NCI-H82 treated with DMSO at 0.1 percent for 48 hours (cell line): ENCODE measurements at regions not wholly inside any gene's neighbourhood (a gene's known extent, or its start where the extent isn't known, plus 50 kb on each side); places are given as distances from the start of the nearest gene placed in this dataset.

ENCODE experiments used
- DNase-seq: peaks from one replicate; lab custom pipeline; 2025; ENCODE audit not compliant: unreplicated experiment; lab: John Stamatoyannopoulos, UW

DNA sequence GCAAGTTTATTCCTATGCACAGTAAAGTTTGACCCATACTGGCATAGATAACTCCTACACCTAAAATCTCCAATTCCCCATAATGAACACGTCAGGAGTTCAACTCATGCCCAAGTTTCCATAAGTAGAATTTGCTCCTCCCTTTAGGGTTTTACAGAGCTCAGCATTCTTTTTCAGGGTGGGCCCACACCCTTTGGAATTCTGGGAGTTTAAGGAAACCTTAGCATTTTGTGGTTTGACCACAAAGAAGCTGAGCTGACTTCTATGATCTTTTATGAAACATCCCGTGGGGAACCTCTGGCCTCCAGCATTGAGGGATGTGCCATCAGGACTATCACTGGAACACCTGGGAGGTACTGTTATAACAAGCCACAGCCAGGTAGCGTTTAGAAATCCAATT, 220.6 kb upstream of the MAP3K1 start:
- DNase-seq: no peak

DNA sequence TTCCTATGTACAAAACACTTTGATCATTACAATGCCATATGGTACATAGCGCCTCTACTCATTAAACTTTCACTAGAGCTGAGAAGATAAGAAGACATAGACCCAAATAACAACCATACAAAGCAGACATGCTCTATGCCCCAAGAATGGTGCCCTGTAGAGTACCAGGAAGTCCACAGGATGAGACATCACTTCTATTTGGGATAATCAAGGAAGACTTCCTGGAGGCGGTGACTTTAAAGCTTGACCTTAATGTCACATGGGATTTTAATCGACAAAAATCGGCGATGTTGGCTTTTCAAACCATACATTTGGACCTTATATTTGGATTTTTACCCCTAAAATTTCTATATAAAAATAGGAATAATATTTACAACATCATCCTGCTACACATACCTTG, 224.3 kb upstream of the MAP3K1 start:
- DNase-seq: no peak

DNA sequence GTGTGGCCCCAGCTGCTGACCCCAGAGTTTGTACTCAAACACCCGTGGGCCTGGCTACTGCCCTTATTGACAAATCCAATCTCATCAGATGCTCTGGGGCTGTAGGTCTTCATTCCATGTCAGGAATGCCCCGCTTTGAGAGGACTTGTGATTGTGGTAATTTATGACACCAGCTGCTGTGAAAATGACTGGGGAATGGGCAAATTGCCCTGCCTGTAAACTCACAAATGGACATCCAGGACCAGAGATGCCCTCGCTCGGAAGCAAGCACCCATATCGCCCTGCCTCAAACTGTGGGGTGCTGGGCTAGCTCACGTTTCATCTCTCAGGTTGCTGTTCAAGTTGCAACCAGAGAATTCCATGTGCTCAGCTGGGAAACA, 225.9 kb upstream of the MAP3K1 start:
- DNase-seq: no peak

DNA sequence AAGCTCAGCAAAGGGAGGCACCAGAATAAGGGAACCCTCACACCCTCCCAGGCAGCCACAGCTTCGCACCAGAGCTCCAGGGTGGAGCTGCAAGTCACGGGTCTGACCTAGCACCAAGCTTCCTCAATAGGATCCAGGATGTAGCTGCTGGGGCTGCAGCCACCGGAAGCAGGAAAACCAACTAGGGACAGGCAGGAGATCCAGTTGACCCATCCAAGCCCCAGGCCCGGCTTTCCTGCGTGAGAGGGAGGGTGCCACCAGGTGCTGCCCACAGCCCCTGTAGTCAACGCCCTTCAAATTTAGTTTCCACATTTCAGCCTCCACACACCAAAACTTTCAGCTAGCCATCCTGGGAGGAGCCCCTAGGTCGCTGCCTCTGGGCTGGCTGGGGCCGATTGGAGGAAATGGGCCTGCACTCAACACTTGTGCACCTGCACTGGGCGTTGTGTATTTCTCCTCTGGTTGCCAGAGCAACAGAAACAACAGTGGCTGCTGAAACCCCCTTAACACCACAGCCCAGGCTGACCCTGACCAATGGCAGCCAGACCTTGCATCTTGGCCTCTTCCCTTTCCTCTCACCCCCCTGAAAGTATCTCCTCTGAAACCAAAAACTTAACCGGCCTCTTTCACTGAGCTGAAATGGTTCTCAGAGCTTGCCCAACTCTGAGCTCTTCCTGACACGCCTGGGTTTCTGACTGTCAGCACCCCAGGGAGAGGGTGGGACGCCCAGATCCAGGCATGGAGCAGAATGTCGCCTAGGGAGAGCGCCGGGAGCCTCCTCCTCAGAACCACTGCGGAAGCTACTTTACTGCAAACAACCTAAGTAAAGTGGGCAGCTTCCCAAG, 226.5 kb upstream of the MAP3K1 start:
- no peak for DNase-seq

DNA sequence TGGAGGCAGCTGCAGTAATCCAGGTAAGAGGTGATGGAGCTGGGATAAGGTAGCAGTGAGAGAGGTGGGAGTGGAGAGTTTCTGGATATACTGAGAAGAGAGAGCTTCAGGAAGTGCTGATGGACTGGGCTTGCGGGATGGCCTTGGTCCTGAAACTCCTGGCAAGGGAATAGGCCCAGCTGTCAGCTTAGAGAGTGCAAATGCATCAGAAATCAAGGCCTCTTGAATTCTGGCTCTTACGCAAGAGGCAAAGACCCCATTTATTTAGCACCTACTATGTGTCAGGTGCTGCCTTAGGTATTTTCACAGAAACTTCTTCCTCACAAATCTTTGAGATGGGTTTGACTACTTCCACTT, 227.2 kb upstream of the MAP3K1 start:
- no peak for DNase-seq

DNA sequence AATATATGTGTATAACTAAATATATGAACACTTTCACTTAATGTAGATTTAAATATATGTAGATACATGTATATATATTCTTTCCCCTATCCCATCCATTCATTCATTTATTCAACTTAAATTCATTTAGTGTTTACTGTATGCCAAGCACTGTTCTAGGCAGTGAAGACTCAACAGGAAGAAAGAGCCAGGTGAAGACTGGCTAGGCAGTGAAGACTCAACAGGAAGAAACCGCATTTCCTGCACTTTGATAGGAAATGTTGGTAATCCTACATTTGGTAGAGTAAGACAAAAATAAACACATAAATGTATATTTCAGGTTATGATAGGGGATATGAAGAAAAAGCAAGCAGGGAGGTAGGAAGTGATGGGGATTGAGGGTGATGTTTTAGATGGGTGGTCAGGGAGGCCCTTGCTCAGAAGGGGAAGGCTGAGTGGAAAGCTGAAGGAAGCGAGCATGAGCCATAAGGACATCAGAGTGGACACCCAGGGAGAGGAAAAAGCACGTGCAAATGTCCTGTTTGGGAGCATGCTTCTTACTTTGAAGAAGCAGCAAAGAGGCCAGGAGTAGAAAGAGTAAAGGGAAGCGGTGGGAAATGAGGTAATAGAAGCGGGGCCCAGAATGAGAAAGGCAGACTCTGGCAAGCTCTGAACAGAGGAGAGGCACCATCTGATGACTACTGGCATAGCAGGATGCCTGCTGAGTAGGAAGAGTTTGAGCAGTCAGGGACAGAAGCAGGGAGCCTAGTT, 227.8 kb upstream of the MAP3K1 start:
- DNase-seq: no peak

DNA sequence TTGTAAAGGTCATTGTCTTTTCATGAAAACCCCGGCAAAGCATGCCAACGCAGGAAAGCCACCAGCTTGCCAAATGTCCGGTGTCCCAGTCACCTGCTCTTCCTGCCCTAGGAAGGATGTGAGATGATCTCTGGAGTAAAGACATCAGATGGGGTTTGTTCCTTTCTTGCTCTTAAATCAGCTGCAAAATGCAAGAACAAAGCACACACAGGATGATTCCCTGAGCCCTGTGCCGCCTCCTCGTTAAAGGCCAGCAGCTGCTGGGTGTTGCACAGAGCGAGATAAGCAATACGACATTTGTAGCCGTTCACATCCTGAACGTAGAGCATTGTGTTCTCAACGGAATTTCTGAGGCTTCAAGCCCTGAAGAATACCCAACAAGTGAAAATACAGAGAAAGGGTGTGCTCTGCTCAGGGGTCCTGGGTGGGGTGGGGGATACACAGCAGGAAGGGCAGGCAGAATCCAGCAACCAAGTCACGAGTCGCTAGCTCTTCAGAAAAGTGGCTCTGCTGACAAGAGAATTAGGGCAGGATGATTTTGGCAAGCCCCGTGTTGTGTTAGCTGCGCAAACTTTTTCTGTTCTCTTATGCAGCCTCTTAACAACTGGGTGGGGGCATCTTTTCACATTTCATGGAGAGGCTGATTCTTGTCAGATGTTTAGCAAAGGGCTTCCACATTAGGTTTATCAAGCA, 229.2 kb upstream of the MAP3K1 start:
- DNase-seq: no peak

DNA sequence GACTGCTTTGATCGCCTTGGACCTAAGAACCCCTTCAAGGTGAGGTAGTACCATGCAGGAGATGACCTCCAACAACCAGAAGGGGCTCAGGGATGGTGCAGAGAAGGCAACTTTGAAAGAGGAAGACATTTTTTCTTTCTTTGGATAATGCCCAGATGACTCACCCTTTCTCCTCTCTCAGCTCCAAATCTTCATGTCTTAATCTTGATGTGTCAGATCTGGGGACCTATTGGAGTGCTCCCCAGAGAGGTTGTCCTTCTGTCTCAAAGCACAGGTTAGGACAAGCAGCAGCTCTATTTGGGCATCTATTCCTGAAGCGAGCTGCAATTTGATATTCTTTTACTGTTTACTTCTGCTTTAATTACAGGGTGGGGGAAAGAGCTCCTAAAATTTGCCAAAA, 229.9 kb upstream of the MAP3K1 start:
- no peak for DNase-seq

DNA sequence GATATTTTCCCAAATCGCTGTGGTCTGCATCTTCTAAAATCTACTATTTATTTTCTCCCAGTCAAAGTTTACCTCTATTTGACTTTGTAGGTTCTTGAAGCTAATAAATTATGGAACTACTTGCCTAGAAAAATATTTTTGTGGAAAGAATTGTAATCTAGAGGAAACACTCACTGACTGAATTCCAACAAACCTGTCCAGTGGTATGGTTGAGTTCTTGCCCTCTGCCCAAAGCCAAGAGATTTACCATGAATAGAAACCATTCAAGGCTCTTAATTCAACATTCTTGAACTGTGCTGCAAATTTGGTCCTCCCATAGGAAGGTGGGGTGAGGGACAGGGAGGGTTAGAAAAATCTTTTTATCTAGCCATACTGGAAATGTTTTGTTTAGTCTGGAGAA, 233.9 kb upstream of the MAP3K1 start:
- no peak for DNase-seq

DNA sequence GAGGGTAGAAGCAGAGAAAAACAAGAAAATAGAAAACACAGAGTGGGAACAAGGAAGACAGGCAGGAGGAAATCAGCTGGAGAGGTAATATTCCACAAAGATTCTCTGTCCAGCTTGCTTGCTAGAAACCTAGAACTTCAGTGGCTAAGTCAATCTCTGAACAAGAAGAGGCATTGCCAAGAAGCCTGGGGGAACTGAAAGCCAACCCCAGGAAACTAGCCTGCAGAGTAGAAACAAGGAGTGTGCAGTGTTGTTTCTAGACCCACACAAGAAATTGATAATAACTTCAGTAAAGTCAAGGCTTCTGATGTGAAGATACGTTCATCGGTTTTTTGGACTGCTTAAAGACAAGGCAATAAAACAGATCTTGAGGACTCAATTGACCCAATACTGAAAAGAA, 234.5 kb upstream of the MAP3K1 start:
- DNase-seq: no peak

DNA sequence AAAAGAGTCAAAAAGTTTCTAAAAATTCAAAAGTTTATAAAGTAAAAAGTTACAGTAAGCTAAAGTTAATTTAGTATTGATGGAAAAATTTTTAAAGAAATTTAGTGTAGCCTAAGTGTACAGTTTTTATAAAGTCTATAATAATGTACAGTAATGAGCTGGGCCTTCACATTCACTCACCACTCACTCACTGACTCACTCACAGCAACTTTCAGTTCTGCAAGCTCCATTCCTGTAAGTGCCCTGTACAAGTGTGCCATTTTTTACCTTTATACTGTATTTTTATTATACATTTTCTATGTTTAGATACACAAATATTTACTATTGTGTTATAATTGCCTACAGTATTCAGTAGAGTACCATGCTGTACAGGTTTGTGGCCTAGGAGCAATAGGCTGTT, 239.5 kb upstream of the MAP3K1 start:
- no peak for DNase-seq

DNA sequence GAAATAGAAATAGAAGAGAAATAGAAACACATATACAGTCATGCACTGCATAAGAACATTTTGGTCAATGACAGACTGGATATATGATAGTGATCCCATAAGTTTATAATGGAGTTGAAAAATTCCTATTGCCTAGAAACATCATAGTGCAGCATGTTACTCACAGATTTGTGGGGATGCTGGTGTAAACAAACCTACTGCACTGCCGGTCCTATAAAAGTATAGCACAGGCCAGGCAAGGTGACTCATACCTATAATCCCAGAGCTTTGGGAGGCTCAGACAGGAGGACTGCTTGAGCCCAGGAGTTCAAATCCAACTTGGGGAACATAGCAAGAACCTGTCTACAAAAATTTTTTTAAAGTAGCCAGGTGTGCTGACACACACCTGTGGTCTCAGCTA, 240.6 kb upstream of the MAP3K1 start:
- no peak for DNase-seq

DNA sequence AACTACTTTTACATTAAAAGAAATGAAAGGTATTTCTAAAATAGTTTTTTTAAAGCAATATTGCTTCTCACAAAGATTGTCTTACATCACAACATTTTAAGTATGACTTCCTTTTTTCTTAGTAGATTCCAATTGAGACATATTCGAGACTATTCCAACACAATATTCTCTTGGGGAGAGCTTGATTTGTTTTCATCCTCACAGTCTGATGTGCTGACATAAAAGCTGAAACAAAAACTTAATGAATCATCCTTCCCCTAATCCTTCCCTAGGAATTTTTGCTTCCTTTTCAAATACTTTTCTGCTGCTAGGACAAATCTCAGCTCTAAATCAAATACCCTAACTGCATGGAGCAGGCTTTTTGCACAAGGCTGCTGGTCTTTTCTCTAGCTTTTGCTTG, 245.8 kb upstream of the MAP3K1 start:
- no peak for DNase-seq

DNA sequence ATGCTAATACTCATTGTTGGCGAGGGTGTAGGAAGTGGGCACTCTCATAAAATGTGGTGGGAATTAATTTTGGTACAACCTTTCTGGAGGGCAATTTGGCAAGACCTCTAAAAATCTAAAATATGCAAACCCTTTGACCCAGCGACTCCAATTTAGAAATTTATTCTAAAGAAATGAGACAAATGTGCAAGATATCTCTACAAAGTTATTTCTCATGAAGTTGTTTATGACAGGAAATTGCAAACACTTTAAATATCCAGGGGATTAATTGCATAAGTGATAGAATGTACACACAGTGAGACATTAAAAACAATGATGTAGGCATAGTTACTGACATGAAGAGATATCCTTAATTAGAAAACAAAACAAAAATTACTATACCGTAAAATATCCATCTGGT, 246.3 kb upstream of the MAP3K1 start:
- no peak for DNase-seq

DNA sequence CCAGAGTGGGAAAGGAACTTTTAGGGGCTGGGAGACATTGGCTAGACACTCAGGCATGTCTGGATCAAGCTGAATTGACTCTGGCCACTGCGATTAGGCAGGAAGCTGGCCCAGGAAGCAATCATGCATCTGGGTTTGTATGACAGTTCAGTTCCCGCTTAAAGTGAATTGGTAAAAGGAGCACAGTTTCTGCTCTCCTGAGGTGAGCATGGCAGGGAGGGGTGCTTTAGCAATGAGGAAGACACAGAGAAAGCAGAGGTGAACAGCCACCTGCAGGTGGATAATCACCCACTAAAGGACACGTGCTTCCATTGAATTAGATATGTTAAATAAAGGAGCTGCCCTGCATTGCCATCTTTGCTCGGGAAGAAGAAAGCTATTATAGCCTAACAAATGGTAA, 248.1 kb upstream of the MAP3K1 start:
- DNase-seq: no peak

DNA sequence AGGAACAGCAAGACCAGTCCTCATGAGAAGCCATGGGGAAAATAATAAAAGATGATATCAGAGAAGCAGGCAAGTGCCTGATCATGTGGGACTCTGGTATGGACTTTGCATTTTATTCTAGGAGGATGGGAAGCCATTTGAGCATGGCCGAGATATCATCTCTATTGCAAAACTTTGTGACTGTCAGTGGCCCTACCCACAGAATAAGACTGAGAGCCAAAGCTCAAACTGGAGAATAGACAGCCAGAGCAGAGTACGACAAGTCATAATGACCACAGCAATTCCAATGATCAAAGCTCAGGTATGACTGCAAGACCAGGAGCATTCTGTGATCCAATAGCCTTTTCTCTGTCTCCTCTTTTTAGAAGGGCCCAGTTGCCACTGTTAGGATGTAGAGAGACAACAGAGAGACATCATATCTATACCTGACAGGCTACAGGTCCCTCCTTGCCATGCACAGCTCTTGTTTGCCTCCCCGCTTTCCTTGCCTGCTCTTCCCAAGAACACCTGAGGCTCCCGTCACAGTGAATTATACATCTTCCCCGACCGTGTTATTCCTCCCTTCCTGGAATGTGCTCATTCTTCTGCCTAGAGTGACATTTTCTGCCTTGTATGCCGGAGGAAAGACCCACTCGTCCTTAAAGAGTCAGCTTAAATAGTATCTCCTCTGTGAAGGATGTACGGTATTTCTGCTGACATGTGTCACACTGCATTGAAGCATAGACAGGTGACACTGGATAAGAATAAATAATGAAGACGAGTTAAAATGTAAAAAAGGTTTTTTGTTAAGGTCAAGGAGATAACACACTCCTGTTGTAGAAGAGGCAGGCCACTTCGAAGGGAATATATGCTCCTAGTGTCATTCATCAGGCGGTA, 248.7 kb upstream of the MAP3K1 start:
- DNase-seq: no peak

DNA sequence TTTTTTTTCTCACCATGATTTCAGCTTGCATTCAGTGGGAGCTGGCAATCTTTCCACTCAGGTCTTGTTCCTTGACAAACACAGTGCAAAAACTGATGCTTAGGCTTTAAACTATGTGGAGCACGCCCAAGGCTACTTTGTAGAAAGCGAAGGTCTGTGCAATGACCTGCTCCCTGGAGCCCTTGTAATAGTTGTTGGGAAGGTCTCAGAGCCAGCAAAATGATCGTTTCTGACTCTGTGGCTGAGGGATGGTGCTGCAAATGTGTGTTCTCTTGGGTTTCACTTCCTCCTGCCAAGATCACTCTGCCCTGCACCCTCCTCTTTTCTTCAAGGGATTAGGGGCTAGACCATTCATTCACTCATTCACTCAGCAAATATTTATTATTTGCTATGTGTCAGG, 249.7 kb upstream of the MAP3K1 start:
- DNase-seq: no peak

DNA sequence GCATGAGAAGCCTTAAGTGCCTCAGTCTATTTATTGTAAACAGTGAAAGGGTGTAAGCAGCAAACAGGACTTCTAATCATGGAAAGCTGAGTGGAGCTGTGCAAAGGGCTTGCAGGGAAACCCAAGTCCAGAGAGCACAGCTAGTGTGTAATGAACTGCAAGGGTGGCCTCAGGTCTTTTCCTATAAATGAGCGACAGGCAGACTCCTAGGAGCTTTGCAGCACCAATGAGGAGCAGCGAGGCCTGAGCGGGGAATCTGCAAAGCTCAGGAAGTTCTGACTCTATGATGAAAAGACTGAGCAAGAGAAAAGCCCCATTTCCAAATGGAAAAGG, 250.1 kb upstream of the MAP3K1 start:
- DNase-seq: no peak

DNA sequence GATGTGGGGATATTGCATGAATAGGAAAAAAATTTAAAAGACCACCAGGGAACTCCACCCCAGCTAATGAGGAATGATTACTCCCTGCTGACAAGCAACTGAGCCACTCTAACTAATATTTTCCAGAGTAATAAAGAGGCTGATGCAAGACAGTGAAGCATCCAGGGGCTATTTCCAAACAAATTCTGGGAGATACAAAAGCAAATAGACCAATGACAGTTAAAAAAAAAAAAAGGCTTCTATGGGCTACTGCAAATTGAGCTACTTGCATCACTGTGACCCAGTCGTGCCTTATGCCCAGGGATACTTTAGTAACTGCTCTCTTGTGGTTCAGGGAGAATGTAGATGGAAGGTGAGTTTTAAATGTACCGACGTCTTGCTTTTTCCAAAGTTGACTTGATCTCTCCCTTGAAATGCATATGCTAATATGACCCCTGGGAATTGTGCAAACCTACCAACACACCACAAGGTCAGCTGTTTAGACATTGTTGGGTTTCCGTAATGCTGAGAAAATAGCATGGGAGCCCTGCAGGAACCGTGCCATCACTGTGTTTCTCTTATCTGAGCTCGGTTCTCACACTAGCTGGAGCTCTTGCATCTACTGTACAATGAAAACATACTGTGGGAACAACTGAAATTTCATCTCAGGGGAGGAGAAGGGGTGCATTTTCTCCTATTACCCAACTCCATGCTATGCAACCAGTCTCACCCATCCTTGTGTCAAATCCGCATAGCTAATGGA, 250.6 kb upstream of the MAP3K1 start:
- no peak for DNase-seq

DNA sequence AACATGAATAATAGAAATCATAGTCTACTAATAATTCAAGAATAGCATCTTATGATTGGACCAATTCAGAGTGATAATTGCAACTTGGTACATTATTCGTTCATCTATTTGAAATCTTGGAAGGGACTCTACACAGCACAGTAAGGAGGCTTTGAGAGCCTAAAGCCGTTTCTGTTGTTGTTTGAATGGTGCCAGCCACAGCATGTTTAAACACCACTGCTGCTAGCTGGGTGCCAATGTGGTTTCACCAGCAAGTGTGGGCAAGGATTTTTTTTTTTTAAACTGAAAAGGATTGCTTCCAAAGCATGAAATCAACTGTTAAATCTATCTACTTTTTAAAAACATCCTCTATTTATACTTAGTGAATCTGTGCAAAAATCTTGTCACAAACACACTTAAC, 253.9 kb upstream of the MAP3K1 start:
- DNase-seq: no peak
